HepG2 (cell line): ENCODE measurements at regions not wholly inside any gene's neighbourhood (a gene's known extent, or its start where the extent isn't known, plus 50 kb on each side); places are given as distances from the start of the nearest gene placed in this dataset.

ENCODE experiments used
- ATAC-seq: fragments of 200-7000 bp; cut with Tn5 transposase; 3 replicates; pipeline ENCODE4 v1.9.1; 2020; ENCODE audit warnings: mild to moderate bottlenecking, moderate library complexity
- BruUV-seq: library from RNA; stranded (reverse); fragments of 400-500 nt; replicated peaks from 2 replicates; lab custom pipeline; 2021; lab: Mats Ljungman, UMichigan
- CTCF ChIA-PET: fragments of 300-600 bp; formaldehyde crosslinking; extraction: SDS; loops from one replicate; lab custom pipeline; 2021; ENCODE audit warnings: low total read pairs, inconsistent platforms, low intra/inter-chr PET ratio; lab: Yijun Ruan, JAX
- POLR2A ChIA-PET: fragments of 350-600 bp; sonication (Branson Sonifier 250); formaldehyde crosslinking; loops from one replicate; lab custom pipeline; 2020; ENCODE audit warnings: antibody characterized with exemption, inconsistent platforms; lab: Yijun Ruan, JAX
- DNase-seq: peaks from one replicate; pipeline ENCODE4 v3.0.0-alpha.2; 2015; ENCODE audit warnings: low spot score
- FAIRE-seq: peaks from 3 replicates; lab custom pipeline; 2011; peaks lifted over from hg19 to GRCh38; lab: Jason Lieb, UNC
- H2AFZ ChIP-seq: one replicate; pipeline ENCODE4 v1.6.1; 2011; ENCODE audit warnings: low read length, inconsistent platforms
- H3K27ac ChIP-seq: fragments of 300-600 bp; 3 replicates; pipeline ENCODE4 v1.8.0; 2011; ENCODE audit warnings: mixed run types, mild to moderate bottlenecking, mixed read lengths, low read length, inconsistent platforms; ENCODE audit not compliant: insufficient read depth; ENCODE audit errors: extremely low read length
- H3K27me3 ChIP-seq, 2 experiments: fragments of 200-600 bp in 1 of 2; 2 replicates in 1 of 2; 3 replicates in 1 of 2; pipeline versions ENCODE4 v1.6.0 to v1.8.0; 2011; ENCODE audit warnings: low read length in 2 of 2, mild to moderate bottlenecking in 2 of 2, moderate library complexity in 2 of 2, inconsistent platforms in 1 of 2; ENCODE audit not compliant: insufficient read depth in 2 of 2, control insufficient read depth in 1 of 2
- H3K36me3 ChIP-seq, 2 experiments: fragments of 200-600 bp in 1 of 2; replicated peaks in 1 of 2; 2 replicates in 1 of 2; 3 replicates in 1 of 2; pipeline versions ENCODE4 v1.5.1 to v1.8.0; 2011; ENCODE audit warnings: low read length in 2 of 2, inconsistent platforms in 1 of 2; ENCODE audit not compliant: insufficient read depth in 2 of 2, control insufficient read depth in 1 of 2
- H3K4me1 ChIP-seq: 2 replicates; pipeline ENCODE4 v1.5.1; 2012; ENCODE audit warnings: low read length, inconsistent platforms; ENCODE audit not compliant: insufficient read depth
- H3K4me2 ChIP-seq: 2 replicates; pipeline ENCODE4 v1.6.0; 2011; ENCODE audit warnings: low read depth, low read length, inconsistent platforms
- H3K4me3 ChIP-seq, 3 experiments: fragments of 200-600 bp in 1 of 3; sonication (generic), shearing (Covaris generic) in 1 of 3; replicated peaks in 1 of 3; 2 replicates each; pipeline ENCODE4 v1.5.1; 2011 to 2016; ENCODE audit warnings: low read length in 3 of 3, inconsistent platforms in 2 of 3, low read depth in 2 of 3, mild to moderate bottlenecking in 2 of 3, control low read depth in 1 of 3, mixed read lengths in 1 of 3; ENCODE audit not compliant: insufficient read depth in 1 of 3
- H3K79me2 ChIP-seq: one replicate; pipeline ENCODE4 v1.6.1; 2011; ENCODE audit warnings: low read length, inconsistent platforms; ENCODE audit not compliant: insufficient read depth
- H3K9ac ChIP-seq: 2 replicates; pipeline ENCODE4 v1.6.0; 2011; ENCODE audit warnings: mild to moderate bottlenecking, low read depth, low read length, inconsistent platforms; ENCODE audit not compliant: insufficient read depth
- H3K9me3 ChIP-seq: 2 replicates; pipeline ENCODE4 v1.5.1; 2012; ENCODE audit warnings: mild to moderate bottlenecking, low read length
- H4K20me1 ChIP-seq: 2 replicates; pipeline ENCODE4 v1.6.0; 2011; ENCODE audit warnings: inconsistent platforms, mild to moderate bottlenecking, low read length, moderate library complexity; ENCODE audit not compliant: insufficient read depth
- CBX1 ChIP-seq: IDR thresholded peaks from one replicate; pipeline ENCODE4 v1.6.1; 2016; ENCODE audit warnings: antibody characterized with exemption, low read depth
- KDM5A ChIP-seq: fragments of 200-600 bp; sonication (generic); IDR thresholded peaks from 2 replicates; pipeline ENCODE4 v1.7.0; 2018; ENCODE audit warnings: antibody characterized with exemption, mild to moderate bottlenecking, low read length, borderline replicate concordance
- KDM6A ChIP-seq: IDR thresholded peaks from 2 replicates; pipeline ENCODE4 v1.6.1; 2016; ENCODE audit warnings: low read depth
- NFRKB ChIP-seq: fragments of 450-650 bp; IDR thresholded peaks from 2 replicates; pipeline ENCODE4 v1.6.1; 2017
- NR2F2 ChIP-seq: IDR thresholded peaks from 2 replicates; pipeline ENCODE4 v1.6.1; 2012; ENCODE audit warnings: low read depth, inconsistent platforms, borderline replicate concordance
- PRMT3 ChIP-seq: sonication (generic); formaldehyde crosslinking; IDR thresholded peaks from 2 replicates; pipeline ENCODE4 v1.8.1; 2022; ENCODE audit warnings: low read depth, mild to moderate bottlenecking, moderate library complexity, missing genetic modification reagents, borderline replicate concordance
- SNAPC4 ChIP-seq: sonication (generic); formaldehyde crosslinking; IDR thresholded peaks from 2 replicates; pipeline ENCODE4 v1.4.0; 2020; ENCODE audit warnings: mild to moderate bottlenecking, missing genetic modification reagents
- TAF1 ChIP-seq: sonication (generic); formaldehyde crosslinking; IDR thresholded peaks from 2 replicates; pipeline ENCODE4 v1.4.0; 2020; ENCODE audit warnings: missing genetic modification reagents
- ZFP36 ChIP-seq: fragments of 150-350 bp; IDR thresholded peaks from 2 replicates; pipeline ENCODE4 v1.6.1; 2018; ENCODE audit warnings: borderline replicate concordance, low read length, low read depth; ENCODE audit not compliant: partially characterized antibody
- ZMYM2 ChIP-seq: sonication (generic); formaldehyde crosslinking; IDR thresholded peaks from 2 replicates; pipeline ENCODE4 v1.8.0; 2022; ENCODE audit warnings: mild to moderate bottlenecking, missing genetic modification reagents
- ZNF136 ChIP-seq: sonication (generic); formaldehyde crosslinking; IDR thresholded peaks from 2 replicates; pipeline ENCODE4 v1.8.1; 2022; ENCODE audit warnings: low read depth, mild to moderate bottlenecking, moderate library complexity, missing genetic modification reagents
- ZNF138 ChIP-seq: sonication (generic); formaldehyde crosslinking; IDR thresholded peaks from 2 replicates; pipeline ENCODE4 v1.5.0; 2020; ENCODE audit warnings: mild to moderate bottlenecking, low read depth, missing genetic modification reagents
- ZNF230 ChIP-seq: sonication (generic); formaldehyde crosslinking; IDR thresholded peaks from 2 replicates; pipeline ENCODE4 v1.4.0; 2020; ENCODE audit warnings: mild to moderate bottlenecking, missing genetic modification reagents
- ZNF496 ChIP-seq: sonication (generic); formaldehyde crosslinking; IDR thresholded peaks from 2 replicates; pipeline ENCODE4 v1.8.1; 2023; ENCODE audit warnings: mild to moderate bottlenecking, moderate library complexity, missing genetic modification reagents; ENCODE audit not compliant: insufficient replicate concordance
- ZNF644 ChIP-seq: IDR thresholded peaks from 2 replicates; pipeline ENCODE4 v1.6.1; 2016; ENCODE audit warnings: low read depth
- ZNF713 ChIP-seq: sonication (generic); formaldehyde crosslinking; IDR thresholded peaks from 2 replicates; pipeline ENCODE4 v1.4.0; 2020; ENCODE audit warnings: mild to moderate bottlenecking, missing genetic modification reagents
- ZNF770 ChIP-seq: sonication (generic); formaldehyde crosslinking; IDR thresholded peaks from 2 replicates; pipeline ENCODE4 v1.5.0; 2020; ENCODE audit warnings: mild to moderate bottlenecking, missing genetic modification reagents
- WGBS: methylation state at CpG from one replicate; pipeline ENCODE4 v1.1.6; 2017; ENCODE audit warnings: low lambda C conversion rate; 5-methylcytosine and 5-hydroxymethylcytosine counted together
- in situ Hi-C: cut with HindIII; loops from 2 replicates; pipeline ENCODE4 v1.10.0; 2017; ENCODE audit warnings: low pct_unique_long_range_greater_than_20kb; ENCODE audit not compliant: extremely low pct_ligation_motif_present
- intact Hi-C: fragments of 100-400 bp; cut with micrococcal nuclease; formaldehyde crosslinking; loops from one replicate; pipeline ENCODE4 v1.10.0; 2022; ENCODE audit not compliant: unreplicated experiment
- TF ChIP-seq, protein P1 (sequence below): fragments of 450-650 bp; IDR thresholded peaks from 2 replicates; pipeline ENCODE4 v1.6.1; 2017

GRCh38 chr5:54639621-54640020 is 122.1 kb downstream of the SNX18 start:
- H3K4me2 ChIP-seq = no peak overlapping the region
- no peaks in the 10 kb centered on the region for H3K4me1 ChIP-seq
- H3K9ac ChIP-seq = no peak overlapping the region
- ATAC-seq (no peak), FAIRE-seq (no peak), DNase-seq (no peak)
- in situ Hi-C loops (no loop called here), intact Hi-C loops (no loop called here)
- WGBS = 21% methylated on average over 5 of the region's 5 CpGs
- H3K4me3 ChIP-seq = no peak overlapping the region
- no peaks in the 10 kb centered on the region for H4K20me1 ChIP-seq
- ChIA-PET POLR2A (no interaction called here), CTCF (no interaction called here)
- no peaks in the 10 kb centered on the region for H3K9me3 ChIP-seq
- H3K36me3 ChIP-seq = no peaks in the 10 kb centered on the region
- BruUV-seq = no TSS peak
- no peak overlapping the region for H3K27ac ChIP-seq
- H3K79me2 ChIP-seq = no peaks in the 10 kb centered on the region
- no peak overlapping the region for H2AFZ ChIP-seq
- no peaks in the 10 kb centered on the region for H3K27me3 ChIP-seq
- TF ChIP-seq ZNF644 (CRISPR knock-in tag) = no peak
- no peak for TF ChIP-seq ZNF136 (CRISPR knock-in tag)
- no peak for TF ChIP-seq ZNF230 (CRISPR knock-in tag)
- no peak for TF ChIP-seq ZNF496 (CRISPR knock-in tag)
- TF ChIP-seq ZNF713 (CRISPR knock-in tag) = no peak
- no peak for TF ChIP-seq ZMYM2 (CRISPR knock-in tag)
- TF ChIP-seq NR2F2 = no peak
- TF ChIP-seq ZNF138 = no peak
- TF ChIP-seq, protein P1, sequence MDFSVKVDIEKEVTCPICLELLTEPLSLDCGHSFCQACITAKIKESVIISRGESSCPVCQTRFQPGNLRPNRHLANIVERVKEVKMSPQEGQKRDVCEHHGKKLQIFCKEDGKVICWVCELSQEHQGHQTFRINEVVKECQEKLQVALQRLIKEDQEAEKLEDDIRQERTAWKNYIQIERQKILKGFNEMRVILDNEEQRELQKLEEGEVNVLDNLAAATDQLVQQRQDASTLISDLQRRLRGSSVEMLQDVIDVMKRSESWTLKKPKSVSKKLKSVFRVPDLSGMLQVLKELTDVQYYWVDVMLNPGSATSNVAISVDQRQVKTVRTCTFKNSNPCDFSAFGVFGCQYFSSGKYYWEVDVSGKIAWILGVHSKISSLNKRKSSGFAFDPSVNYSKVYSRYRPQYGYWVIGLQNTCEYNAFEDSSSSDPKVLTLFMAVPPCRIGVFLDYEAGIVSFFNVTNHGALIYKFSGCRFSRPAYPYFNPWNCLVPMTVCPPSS = no peak
- no peak for TF ChIP-seq KDM6A (CRISPR knock-in tag)
- TF ChIP-seq TAF1 = no peak
- TF ChIP-seq PRMT3 = no peak
- TF ChIP-seq ZNF770 (CRISPR knock-in tag) = no peak
- no peak for TF ChIP-seq KDM5A
- no peak for TF ChIP-seq NFRKB
- no peak for TF ChIP-seq SNAPC4 (CRISPR knock-in tag)
- TF ChIP-seq ZFP36 = no peak
- no peak for TF ChIP-seq CBX1
